Activated CD4-positive, alpha-beta T cell treated with anti-CD3 and anti-CD28 coated beads for 48 hours (primary cell): ENCODE measurements at regions not wholly inside any gene's neighbourhood (a gene's known extent, or its start where the extent isn't known, plus 50 kb on each side); places are given as distances from the start of the nearest gene placed in this dataset.
"Not testable (repeated sequence)": the region's sequence is repeated elsewhere in the genome, so short reads cannot be mapped to it uniquely, and the experiment has no call there.

Experiments used
- DNase-seq: peaks from one replicate; pipeline ENCODE4 v3.0.0-alpha.2; 2020

GRCh38 chr2:240191001-240191400, 50.5 kb upstream of the OTOS start:
- no peak for DNase-seq

GRCh38 chr2:240192661-240193060, 52.2 kb upstream of the OTOS start:
- no peak for DNase-seq

GRCh38 chr2:240194341-240194762, 53.9 kb upstream of the OTOS start:
- not testable (repeated sequence) for DNase-seq

- no peak for DNase-seq
Observed at GRCh38 chr2:240195316-240195861, 54.9 kb upstream of the OTOS start.

- no peak for DNase-seq
Observed at GRCh38 chr2:240196716-240197461, 56.4 kb upstream of the OTOS start.

GRCh38 chr2:240197462-240198139, 57.1 kb upstream of the OTOS start:
- no peak for DNase-seq

- DNase-seq = no peak
Observed at GRCh38 chr2:240198226-240198625, 57.8 kb upstream of the OTOS start.

- DNase-seq = no peak
Observed at GRCh38 chr2:240199133-240199870, 58.8 kb upstream of the OTOS start.

- no peak for DNase-seq
Observed at GRCh38 chr2:240200230-240201051, 60.0 kb upstream of the OTOS start.

GRCh38 chr2:240201866-240202265, 61.4 kb upstream of the OTOS start:
- DNase-seq = no peak

GRCh38 chr2:240202586-240202985, 62.1 kb upstream of the OTOS start:
- DNase-seq = no peak

- no peak for DNase-seq
Observed at GRCh38 chr2:240203031-240203787, 62.8 kb upstream of the OTOS start.

GRCh38 chr2:240203788-240204270, 63.4 kb upstream of the OTOS start:
- DNase-seq = no peak

GRCh38 chr2:240204431-240205276, 64.2 kb upstream of the OTOS start:
- DNase-seq = no peak

GRCh38 chr2:240205348-240205747, 64.9 kb upstream of the OTOS start:
- DNase-seq = peak; percentile 87

- DNase-seq = no peak
Observed at GRCh38 chr2:240205772-240206171, 65.3 kb upstream of the OTOS start.

- no peak for DNase-seq
Observed at GRCh38 chr2:240206630-240207029, 66.2 kb upstream of the OTOS start.

GRCh38 chr2:240207661-240208060, 67.2 kb upstream of the OTOS start:
- no peak for DNase-seq

- DNase-seq = no peak
Observed at GRCh38 chr2:240208096-240208495, 67.6 kb upstream of the OTOS start.

GRCh38 chr2:240208631-240209211, 68.3 kb upstream of the OTOS start:
- DNase-seq = no peak
